K562 (cell line): ENCODE measurements at regions not wholly inside any gene's neighbourhood (a gene's known extent, or its start where the extent isn't known, plus 50 kb on each side); places are given as distances from the start of the nearest gene placed in this dataset.
"Not testable (repeated sequence)": the region's sequence is repeated elsewhere in the genome, so short reads cannot be mapped to it uniquely, and the experiment has no call there.

Experiments used
- ATF3 ChIP-seq, 2 experiments: fragments of 450-650 bp in 1 of 2; sonication (generic) in 1 of 2; formaldehyde crosslinking in 1 of 2; IDR thresholded peaks in 1 of 2; conservative IDR thresholded peaks in 1 of 2; 2 replicates each; pipeline versions ENCODE4 v1.6.1 to v1.8.1; 2016 to 2023; ENCODE audit warnings: mild to moderate bottlenecking in 2 of 2, moderate library complexity in 2 of 2, inconsistent platforms in 1 of 2, missing genetic modification reagents in 1 of 2
- CTCF ChIP-seq, 3 experiments: IDR thresholded peaks in 2 of 3; conservative IDR thresholded peaks in 1 of 3; 2 replicates each; pipeline ENCODE4 v1.5.1; 2011 to 2012; ENCODE audit warnings: low read length in 3 of 3, mild to moderate bottlenecking in 3 of 3, control low read depth in 2 of 3, improper control_type of control experiment in 1 of 3, inconsistent platforms in 1 of 3, low read depth in 1 of 3, mixed read lengths in 1 of 3, moderate library complexity in 1 of 3; ENCODE audit not compliant: insufficient read depth in 2 of 3
- FOXO4 ChIP-seq: fragments of 450-650 bp; formaldehyde crosslinking; IDR thresholded peaks from 2 replicates; pipeline ENCODE4 v1.4.0; 2020; ENCODE audit warnings: mild to moderate bottlenecking, moderate library complexity
- LARP7 ChIP-seq: fragments of 450-650 bp; IDR thresholded peaks from 2 replicates; pipeline ENCODE4 v1.6.1; 2016
- USF2 ChIP-seq: sonication (generic); formaldehyde crosslinking; IDR thresholded peaks from 2 replicates; pipeline ENCODE4 v1.5.0; 2020; ENCODE audit warnings: missing genetic modification reagents
- ZNF212 ChIP-seq: fragments of 450-650 bp; formaldehyde crosslinking; IDR thresholded peaks from 2 replicates; pipeline ENCODE4 v1.4.0; 2020; ENCODE audit warnings: mild to moderate bottlenecking
- ZNF408 ChIP-seq: fragments of 250-450 bp; sonication (Bioruptor Pico); IDR thresholded peaks from 2 replicates; pipeline ENCODE4 v1.4.0; 2020; ENCODE audit warnings: low read depth, mild to moderate bottlenecking, moderate library complexity

GRCh38 chr3:75572303-75572702 is 91.8 kb upstream of the FRG2C start:
- TF ChIP-seq ZNF212 (CRISPR knock-in tag); CTCF (IDR thresholded peaks at IDR 0.05 in 2 of 3, conservative IDR thresholded peaks at IDR 0.05 in 1 of 3; ENCODE audit: insufficient read depth in 2 of 3, low read depth in 1 of 3, low read length in 3 of 3); ATF3 (IDR thresholded peaks at IDR 0.05); ATF3 (CRISPR knock-in tag; conservative IDR thresholded peaks at IDR 0.05); ZNF408 (CRISPR knock-in tag); FOXO4 (CRISPR knock-in tag); USF2; LARP7: not testable (repeated sequence)
